Activated CD8-positive, alpha-beta T cell treated with anti-CD3 and anti-CD28 coated beads for 36 hours (primary cell): ENCODE measurements at regions not wholly inside any gene's neighbourhood (a gene's known extent, or its start where the extent isn't known, plus 50 kb on each side); places are given as distances from the start of the nearest gene placed in this dataset.

Source experiments
- ATAC-seq: fragments of 200-7000 bp; cut with Tn5 transposase; one replicate; pipeline ENCODE4 v1.10.0; 2021; ENCODE audit warnings: mild to moderate bottlenecking, moderate library complexity
- CTCF ChIA-PET: fragments of 350-600 bp; sonication (Branson Sonifier 250); formaldehyde crosslinking; loops from one replicate; lab custom pipeline; 2021; ENCODE audit warnings: antibody characterized with exemption; lab: Charles Lee
- POLR2A ChIA-PET: fragments of 350-600 bp; sonication (Branson Sonifier 250); formaldehyde crosslinking; loops from one replicate; lab custom pipeline; 2021; ENCODE audit warnings: antibody characterized with exemption; lab: Charles Lee
- DNase-seq: peaks from one replicate; pipeline ENCODE4 v3.0.0-alpha.2; 2020
- H3K27ac Mint-ChIP-seq: one replicate; pipeline ENCODE4 v1.8.0; 2021; ENCODE audit warnings: mild to moderate bottlenecking, mixed read lengths
- H3K27me3 Mint-ChIP-seq: one replicate; pipeline ENCODE4 v1.8.0; 2021; ENCODE audit warnings: mixed read lengths
- H3K36me3 Mint-ChIP-seq: one replicate; pipeline ENCODE4 v1.8.0; 2021; ENCODE audit warnings: low read depth, mixed read lengths
- H3K4me1 Mint-ChIP-seq: one replicate; pipeline ENCODE4 v1.8.0; 2021; ENCODE audit warnings: low read depth, mixed read lengths
- H3K4me3 Mint-ChIP-seq: one replicate; pipeline ENCODE4 v1.8.0; 2021; ENCODE audit warnings: mild to moderate bottlenecking, moderate library complexity, mixed read lengths
- H3K9me3 Mint-ChIP-seq: one replicate; pipeline ENCODE4 v1.8.0; 2021; ENCODE audit warnings: mixed read lengths
- CTCF ChIP-seq: fragments of 200-600 bp; IDR thresholded peaks from one replicate; pipeline ENCODE4 v1.8.0; 2022; ENCODE audit warnings: antibody characterized with exemption, mild to moderate bottlenecking
- intact Hi-C: fragments of 100-400 bp; cut with micrococcal nuclease; formaldehyde crosslinking; loops from one replicate; pipeline ENCODE4 v1.10.0; 2022

- intact Hi-C loops = no loop called here
- POLR2A ChIA-PET = no interaction called here
- Mint-ChIP-seq H3K9me3 (no peaks in the 10 kb centered on the region), H3K4me3 (no peak overlapping the region), H3K4me1 (no peaks in the 10 kb centered on the region), H3K36me3 (no peaks in the 10 kb centered on the region), H3K27ac (no peak overlapping the region), H3K27me3 (no peaks in the 10 kb centered on the region)
- ATAC-seq = no peak
- no peak for DNase-seq
- CTCF ChIA-PET = no interaction called here
- TF ChIP-seq CTCF = no peak
Observed at GRCh38 chr2:122755281-122755780, 999.9 kb downstream of the TSN start.

GRCh38 chr2:122758967-122759366 is 1003.5 kb downstream of the TSN start:
- CTCF ChIA-PET = no interaction called here
- intact Hi-C loops = no loop called here
- Mint-ChIP-seq H3K4me1 (no peaks in the 10 kb centered on the region), H3K27ac (no peak overlapping the region), H3K36me3 (no peaks in the 10 kb centered on the region), H3K4me3 (no peak overlapping the region), H3K27me3 (no peaks in the 10 kb centered on the region), H3K9me3 (peaks cover 7% of the 10 kb centered on the region)
- no peak for TF ChIP-seq CTCF
- ATAC-seq = no peak
- DNase-seq = no peak
- POLR2A ChIA-PET = no interaction called here

DNA sequence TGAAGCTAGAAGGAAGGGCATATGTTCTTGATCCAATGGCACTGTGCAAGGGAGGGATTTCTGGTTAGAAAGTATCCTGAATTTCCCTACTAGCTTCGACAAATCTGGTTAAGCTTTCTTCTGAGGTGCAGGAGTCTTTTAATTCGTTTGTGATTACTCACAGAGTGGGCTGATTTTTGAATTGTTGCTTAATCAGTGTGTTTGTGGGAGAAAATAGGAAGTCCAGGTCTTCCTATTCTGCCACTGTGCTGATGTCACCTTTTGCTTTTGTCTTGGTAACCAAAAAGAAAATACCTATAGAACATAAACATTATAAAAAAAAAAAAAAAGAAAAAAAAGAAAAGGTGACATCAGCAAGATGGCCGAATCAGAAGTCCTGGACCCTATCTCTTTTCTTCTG is 1008.6 kb downstream of the TSN start:
- CTCF ChIA-PET = no interaction called here
- no peak for DNase-seq

DNA sequence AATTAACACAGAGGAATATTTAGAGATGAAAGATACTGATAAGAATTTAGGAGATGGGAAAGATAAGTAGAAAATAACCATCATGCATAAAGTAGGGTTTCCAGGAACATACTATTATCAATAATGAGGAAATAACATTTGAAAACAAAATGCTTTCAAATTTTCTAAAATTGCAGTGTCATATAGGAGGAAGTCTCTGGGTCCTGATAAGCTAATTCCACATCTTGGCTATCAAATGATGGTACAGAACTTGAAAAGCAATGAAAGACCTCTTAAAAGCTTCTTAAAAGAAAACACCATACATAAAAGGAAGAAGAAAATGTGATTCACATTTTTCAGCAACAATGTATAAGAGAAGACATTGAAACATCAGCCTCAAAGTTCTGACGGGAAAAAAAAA is 1024.8 kb downstream of the TSN start:
- DNase-seq (no peak), ATAC-seq (no peak)
- no peaks in the 10 kb centered on the region for H3K36me3 Mint-ChIP-seq
- POLR2A ChIA-PET = no interaction called here
- no peaks in the 10 kb centered on the region for H3K27me3 Mint-ChIP-seq
- CTCF ChIA-PET = no interaction called here
- peaks cover 14% of the 10 kb centered on the region for H3K9me3 Mint-ChIP-seq
- H3K4me1 Mint-ChIP-seq = no peaks in the 10 kb centered on the region
- intact Hi-C loops = no loop called here
- no peak overlapping the region for H3K4me3 Mint-ChIP-seq
- no peak for TF ChIP-seq CTCF
- no peak overlapping the region for H3K27ac Mint-ChIP-seq

More for the DNA sequence above, 1008.6 kb downstream of the TSN start:
- ATAC-seq = no peak
- Mint-ChIP-seq H3K36me3 (no peaks in the 10 kb centered on the region), H3K27ac (no peak overlapping the region), H3K27me3 (no peaks in the 10 kb centered on the region), H3K4me1 (no peaks in the 10 kb centered on the region), H3K9me3 (peaks cover 21% of the 10 kb centered on the region), H3K4me3 (no peak overlapping the region)
- POLR2A ChIA-PET = no interaction called here
- intact Hi-C loops = no loop called here
- TF ChIP-seq CTCF = no peak

DNA sequence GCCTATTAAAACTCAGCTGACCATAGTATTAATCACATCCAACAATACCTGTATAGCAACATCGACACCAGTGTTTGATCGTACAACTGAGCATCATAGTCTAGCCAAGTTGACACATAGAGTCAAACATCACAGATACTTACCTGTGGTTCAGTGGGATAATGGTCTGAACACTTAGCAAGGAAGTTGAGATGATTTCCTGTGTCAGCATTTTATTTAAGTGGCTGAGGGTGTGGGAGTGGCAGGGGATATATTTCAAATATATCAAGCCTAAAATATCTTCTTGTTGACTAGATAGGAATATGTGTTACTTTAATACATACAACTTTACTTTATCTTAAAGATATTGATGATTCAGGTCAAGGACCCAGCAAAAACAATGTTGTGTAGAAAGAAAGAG is 1038.6 kb downstream of the TSN start:
- no peak for DNase-seq
- H3K27me3 Mint-ChIP-seq = no peaks in the 10 kb centered on the region
- POLR2A ChIA-PET = no interaction called here
- ATAC-seq = no peak
- H3K27ac Mint-ChIP-seq = no peak overlapping the region
- H3K4me3 Mint-ChIP-seq = no peak overlapping the region
- no peaks in the 10 kb centered on the region for H3K36me3 Mint-ChIP-seq
- intact Hi-C loops = no loop called here
- TF ChIP-seq CTCF = no peak
- CTCF ChIA-PET = no interaction called here
- H3K4me1 Mint-ChIP-seq = no peaks in the 10 kb centered on the region
- H3K9me3 Mint-ChIP-seq = peaks cover 5% of the 10 kb centered on the region
